DMS 273 treated with DMSO at 0.1 percent for 48 hours (cell line): ENCODE measurements at regions not wholly inside any gene's neighbourhood (a gene's known extent, or its start where the extent isn't known, plus 50 kb on each side); places are given as distances from the start of the nearest gene placed in this dataset.
A peak's percentile ranks its signal among the peaks of the same experiment; 100 is the strongest.

ENCODE experiments used
- DNase-seq: peaks from one replicate; lab custom pipeline; 2025; lab: John Stamatoyannopoulos, UW

DNA sequence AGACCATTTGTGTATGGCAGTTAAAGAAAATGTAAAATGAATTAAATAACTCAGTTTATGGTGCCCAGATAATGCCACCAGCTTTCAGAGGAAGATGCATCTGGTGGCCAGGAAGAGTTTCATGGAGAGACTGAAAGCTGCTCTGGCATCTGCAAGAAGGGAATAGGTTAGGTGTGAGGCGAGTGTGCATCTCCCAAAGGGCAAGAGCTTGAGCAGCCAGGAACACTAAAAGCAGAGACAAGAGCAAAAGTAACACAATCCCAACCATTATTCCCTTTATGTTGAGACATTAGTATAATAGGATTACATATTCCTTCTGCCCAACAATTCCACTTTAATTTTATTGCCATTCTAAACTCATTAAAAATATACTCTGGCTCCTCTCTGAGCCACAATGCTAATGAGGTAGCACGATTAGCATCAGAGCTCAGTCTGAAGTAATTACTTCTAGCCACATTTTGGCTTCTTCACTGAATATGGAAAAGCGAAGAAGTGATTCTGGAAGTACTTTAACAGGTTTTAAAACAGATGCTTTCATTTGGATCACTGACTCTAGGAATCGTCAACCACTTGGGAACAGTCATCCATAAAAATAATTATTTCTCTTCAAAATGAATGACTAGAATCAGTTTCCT lies 309.4 kb upstream of the TMTC1 start:
- no peak for DNase-seq

GRCh38 chr12:30090258-30090657 lies 306.5 kb upstream of the TMTC1 start:
- no peak for DNase-seq

DNA sequence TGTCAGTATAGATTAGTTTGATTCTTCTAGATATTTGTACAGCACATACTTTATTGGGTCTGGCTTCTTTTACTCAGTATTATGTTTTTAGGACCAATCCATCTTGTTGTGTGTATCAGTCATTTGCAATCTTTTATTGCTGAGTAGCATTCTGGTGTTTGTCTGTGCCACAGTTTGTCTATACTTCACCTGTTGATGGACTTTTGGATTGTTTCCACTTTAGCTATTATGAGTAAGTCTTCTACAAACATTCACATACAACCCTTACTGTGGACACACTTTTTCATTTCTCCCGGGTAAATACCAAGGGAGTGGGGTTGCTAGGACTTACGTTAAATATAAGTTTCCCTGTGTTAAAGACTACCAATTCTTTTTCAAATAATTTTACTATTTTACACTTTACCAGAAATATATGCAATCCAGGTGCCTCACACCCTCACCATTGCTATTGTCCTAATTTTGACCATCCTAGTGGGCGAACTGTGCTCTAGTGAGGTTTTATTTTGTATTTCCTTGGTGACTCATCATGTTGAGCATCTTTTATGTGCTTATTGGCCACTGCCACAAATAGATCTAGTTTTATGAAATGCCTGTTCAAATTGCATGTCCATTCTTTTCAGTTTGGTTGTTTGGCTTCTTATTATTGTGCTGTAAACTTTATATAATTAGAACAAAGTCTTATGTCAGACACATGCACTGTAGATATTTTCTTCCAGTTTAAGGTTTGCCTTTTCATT lies 304.7 kb upstream of the TMTC1 start:
- no peak for DNase-seq

DNA sequence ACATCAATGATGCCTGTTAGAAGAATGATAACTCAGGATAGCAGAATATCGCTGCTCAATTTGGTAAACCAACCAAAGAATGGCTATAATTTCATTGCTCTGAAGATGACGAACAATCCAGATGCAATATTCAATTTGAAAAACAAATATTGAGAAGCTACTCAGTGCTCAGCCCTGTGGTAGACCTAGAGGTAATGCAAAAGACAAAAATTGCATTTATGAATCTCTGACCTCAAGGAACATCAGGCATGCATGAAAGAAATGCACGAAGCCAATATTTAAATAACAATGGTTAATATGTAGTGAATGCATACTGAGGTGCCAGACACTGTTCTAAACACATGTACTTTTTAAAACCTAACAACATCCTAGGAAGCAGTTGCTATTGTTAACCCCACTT lies 298.6 kb upstream of the TMTC1 start:
- DNase-seq = no peak

- DNase-seq = no peak
Measured at GRCh38 chr12:30074916-30075315, 291.2 kb upstream of the TMTC1 start.

GRCh38 chr12:30072824-30073223 lies 289.1 kb upstream of the TMTC1 start:
- DNase-seq = no peak

DNA sequence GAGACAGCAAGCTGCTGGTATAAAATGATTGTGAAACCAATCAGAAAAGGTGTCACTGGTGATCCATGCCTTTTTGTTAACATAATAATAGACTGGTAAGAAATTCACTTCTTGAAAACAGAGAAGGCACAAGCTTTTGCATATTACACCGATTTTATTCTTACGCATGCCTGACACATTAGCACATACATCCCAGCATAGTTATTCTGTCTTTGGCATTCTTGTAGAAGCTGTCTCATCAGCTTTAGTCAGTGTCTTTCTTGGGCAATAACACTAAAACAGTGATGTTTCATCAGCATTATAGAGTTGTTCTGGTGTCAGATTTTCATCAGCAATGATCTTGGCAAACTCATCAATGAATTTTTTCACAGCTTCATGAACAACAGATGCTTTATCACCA lies 283.4 kb upstream of the TMTC1 start:
- DNase-seq = no peak

GRCh38 chr12:30064906-30065305 lies 281.2 kb upstream of the TMTC1 start:
- DNase-seq = no peak

GRCh38 chr12:30063435-30063945 lies 279.7 kb upstream of the TMTC1 start:
- no peak for DNase-seq

- DNase-seq = no peak
Measured at GRCh38 chr12:30048371-30048770, 264.6 kb upstream of the TMTC1 start.

GRCh38 chr12:30047516-30048254 lies 263.9 kb upstream of the TMTC1 start:
- DNase-seq = peak; percentile 0

- no peak for DNase-seq
Measured at GRCh38 chr12:30046376-30046775, 262.6 kb upstream of the TMTC1 start.

DNA sequence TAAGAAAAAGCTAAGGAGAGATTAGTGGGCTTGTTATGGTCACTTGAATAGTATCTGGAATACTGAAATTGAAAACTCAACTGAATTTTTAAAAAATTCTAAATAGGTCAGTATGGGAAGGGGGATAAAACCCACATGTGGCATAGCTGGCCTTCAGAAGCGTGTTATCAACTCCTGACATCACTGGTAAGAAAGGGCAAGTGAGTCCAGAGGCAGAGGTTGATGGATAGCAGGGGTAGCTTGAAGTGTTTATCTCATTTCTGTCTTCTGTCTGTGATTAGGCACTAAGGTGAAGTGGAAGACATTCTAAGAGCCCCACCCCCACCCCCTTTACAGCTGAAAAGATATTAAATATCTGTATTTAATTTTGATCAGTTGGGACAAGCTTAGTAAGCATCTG lies 261.4 kb upstream of the TMTC1 start:
- no peak for DNase-seq

DNA sequence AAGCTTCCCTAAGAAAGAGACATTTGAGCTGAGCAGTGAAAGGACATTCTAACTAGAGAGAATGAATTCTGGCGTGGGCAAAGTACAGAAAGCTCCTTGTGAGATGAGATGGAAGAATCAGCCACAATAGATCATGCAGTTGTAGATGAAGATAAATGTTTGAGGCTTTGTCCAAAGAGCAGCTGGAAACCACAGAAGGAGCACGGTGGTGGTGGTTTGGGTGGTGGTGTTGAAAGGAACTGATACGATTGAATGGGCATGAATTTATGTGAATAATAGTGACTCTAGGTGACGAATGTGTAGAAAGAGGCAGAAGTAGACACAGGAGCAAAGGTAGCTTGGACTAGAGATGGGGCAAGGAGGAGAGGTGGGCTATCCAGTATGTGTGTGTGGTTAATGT lies 260.5 kb upstream of the TMTC1 start:
- DNase-seq = no peak

DNA sequence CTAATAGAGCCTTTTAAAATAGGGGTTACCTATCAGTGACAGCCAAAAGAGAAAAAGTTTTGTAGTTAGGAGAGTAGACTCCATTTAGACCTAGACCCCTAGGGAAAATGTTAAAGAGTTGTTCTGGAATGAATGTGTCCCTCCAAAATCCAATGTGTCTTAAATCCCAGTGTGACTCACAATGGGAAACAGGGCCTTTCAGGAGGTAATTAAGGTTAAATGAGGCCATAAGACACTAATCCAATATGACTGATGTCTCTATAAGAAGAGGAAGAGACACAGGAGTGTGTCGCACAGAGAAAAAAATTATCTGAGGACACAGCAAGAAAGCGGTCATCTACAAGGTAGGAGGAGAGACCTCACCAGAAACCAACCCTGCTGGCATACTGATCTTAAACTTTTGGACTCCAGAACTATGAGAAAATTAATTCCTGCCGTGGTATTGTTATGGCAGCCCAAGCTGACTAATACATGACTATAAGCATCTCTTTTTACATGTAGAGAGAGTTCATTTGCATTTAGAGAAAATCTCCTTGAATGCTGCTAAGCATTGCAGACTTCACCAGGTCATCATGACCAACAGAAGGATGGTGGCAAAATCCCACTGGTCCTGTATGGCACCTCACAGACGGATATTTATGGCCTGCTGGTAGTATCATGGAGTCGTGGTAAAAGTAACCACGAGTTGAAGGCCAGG lies 259.6 kb upstream of the TMTC1 start:
- no peak for DNase-seq

- no peak for DNase-seq
Measured at GRCh38 chr12:30041096-30041495, 257.4 kb upstream of the TMTC1 start.

DNA sequence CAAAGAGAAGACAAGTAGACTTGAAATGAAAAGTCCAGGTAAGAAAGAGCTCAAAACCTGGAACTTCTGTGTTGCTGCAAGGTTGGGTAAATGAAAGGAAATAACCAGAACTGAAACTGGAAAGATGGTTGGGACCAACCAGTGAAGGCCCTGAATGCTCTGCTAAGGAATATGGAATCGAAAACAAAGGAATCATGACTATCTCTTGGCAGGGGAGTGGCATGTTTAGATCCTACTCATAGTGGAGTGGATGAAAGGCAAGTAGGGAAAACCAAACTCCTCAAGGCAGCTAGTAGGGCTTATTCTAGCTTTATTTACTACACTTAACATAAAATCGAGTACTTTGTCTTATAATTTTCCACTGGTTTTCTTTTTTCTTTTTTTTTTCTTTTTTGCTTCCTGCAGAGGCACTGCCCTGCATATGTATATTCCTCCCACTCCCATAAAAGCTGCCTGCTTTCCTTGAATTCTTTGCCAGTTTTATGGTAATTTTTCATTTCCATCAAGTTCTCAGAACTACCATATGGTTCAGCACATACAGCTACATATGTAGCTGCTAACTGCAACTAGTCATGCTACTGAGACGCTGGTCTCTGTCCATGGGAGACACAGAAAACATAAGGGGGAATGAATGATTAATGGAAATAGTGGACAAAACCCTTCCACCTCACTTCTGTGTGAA lies 247.1 kb upstream of the TMTC1 start:
- no peak for DNase-seq

DNA sequence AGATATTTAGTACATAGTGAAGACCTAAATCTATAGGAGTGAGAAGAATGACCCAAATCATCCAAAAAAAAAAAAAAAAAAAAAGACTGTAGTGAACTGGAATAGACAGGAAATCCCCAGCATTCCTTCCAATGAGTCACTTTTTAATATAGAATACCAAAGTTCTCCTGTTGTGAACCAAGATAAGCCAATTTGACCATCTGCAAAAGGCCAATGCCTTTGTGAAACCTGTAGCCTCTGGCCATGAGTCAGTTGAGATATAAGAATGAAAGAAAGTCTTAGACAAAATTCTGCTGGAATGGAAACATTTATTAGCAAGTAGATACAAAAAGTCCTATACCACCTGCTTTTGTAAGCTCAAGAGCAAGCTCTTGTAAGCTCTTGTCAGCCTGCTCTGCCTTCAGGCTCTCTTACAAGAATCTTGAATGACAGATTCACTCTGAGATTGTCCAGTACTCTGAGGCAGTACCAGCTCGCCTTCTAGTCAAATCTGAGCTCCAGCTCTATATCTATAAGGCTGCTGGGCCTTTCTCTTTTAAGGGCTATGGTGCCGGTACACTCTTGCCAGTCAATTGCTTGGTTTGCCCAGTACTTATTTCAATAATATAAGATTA lies 243.0 kb upstream of the TMTC1 start:
- DNase-seq = no peak

DNA sequence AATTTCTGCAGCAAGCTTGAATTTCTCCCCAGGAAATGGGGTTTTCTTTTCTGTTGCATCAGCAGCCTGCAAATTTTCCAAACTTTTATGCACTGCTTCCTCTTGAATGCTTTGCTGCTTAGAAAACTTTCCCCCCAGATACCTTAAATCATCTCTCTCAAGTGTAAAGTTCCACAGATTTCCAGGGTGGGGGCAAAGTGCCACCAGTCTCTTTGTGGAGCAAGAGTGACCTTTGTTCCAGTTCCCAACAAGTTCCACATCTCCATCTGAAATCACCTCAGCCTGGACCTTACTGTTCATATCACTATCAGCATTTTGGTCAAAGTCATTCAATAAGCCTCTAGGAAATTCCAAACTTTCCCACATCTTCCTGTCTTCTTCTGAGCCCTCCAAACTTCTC lies 241.6 kb upstream of the TMTC1 start:
- no peak for DNase-seq

- DNase-seq = no peak
Measured at GRCh38 chr12:30023186-30023585, 239.4 kb upstream of the TMTC1 start.

DNA sequence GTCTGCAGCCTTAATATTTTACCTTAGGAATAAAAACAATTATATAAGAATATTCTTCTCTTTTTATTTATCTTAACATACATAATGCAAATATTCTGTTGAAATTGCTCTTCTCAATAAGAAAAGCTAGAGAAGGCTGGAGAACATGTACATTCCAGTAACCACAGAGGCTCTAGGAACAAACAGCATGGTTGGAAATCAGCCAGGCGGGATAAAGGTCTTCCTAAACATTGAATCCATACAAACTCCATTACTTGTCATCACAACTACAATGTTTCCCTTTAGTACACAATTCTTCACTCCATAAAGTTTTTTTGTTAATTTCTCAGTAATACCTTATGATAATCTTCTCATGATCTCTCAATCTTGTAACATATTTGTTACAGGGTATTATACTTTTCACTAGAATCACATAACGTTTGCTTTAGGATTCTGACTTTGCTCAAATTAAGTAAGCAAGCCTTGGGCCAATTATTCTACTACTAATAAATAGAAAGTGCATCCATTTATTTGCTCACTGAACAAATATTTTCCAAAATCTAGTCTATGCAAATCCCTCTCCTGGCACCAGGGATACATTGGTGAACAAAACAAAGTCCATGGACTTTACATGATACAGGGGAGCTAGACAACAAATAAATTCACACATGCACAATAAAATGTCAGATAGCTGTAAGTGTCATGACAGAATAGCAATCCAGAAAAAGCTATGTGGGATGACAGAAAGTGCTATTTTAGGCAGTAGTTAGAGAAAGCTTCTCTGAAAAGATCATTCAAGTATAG lies 237.5 kb upstream of the TMTC1 start:
- no peak for DNase-seq
